NCI-H2029 treated with DMSO at 0.1 percent for 48 hours (cell line): ENCODE measurements at regions not wholly inside any gene's neighbourhood (a gene's known extent, or its start where the extent isn't known, plus 50 kb on each side); places are given as distances from the start of the nearest gene placed in this dataset.

Experiments
- DNase-seq: peaks from one replicate; lab custom pipeline; 2025; lab: John Stamatoyannopoulos, UW

- DNase-seq = no peak
Measured at GRCh38 chr4:138562544-138562991, 320.4 kb upstream of the SLC7A11 start.

DNA sequence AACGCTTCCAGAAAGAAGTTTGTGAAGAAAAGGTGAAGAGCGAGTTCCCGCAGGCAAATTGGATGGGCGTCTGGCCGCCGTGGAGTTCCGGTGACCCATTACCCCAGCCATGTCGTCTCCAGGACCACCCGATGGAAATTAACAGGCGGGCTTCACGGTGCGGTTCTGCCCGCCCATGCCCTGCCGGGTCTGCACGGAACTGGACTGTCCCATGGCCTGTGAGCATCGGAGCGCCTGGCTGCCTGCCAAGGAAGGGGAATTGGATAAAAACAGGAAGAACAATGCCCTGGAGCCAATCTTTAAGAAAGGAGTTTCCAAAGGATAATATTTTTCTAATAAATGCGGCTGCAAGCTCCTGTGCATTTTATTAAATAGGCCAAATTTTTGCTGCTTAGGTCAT, 319.8 kb upstream of the SLC7A11 start:
- no peak for DNase-seq

- DNase-seq = no peak
Measured at GRCh38 chr4:138561276-138561880, 319.2 kb upstream of the SLC7A11 start.

GRCh38 chr4:138560448-138560847, 318.3 kb upstream of the SLC7A11 start:
- DNase-seq = no peak

- no peak for DNase-seq
Measured at GRCh38 chr4:138558886-138559285, 316.7 kb upstream of the SLC7A11 start.

GRCh38 chr4:138555584-138555983, 313.4 kb upstream of the SLC7A11 start:
- DNase-seq = no peak

GRCh38 chr4:138555108-138555507, 313.0 kb upstream of the SLC7A11 start:
- DNase-seq = no peak

GRCh38 chr4:138553001-138553845, 311.1 kb upstream of the SLC7A11 start:
- no peak for DNase-seq

GRCh38 chr4:138542191-138542776, 300.1 kb upstream of the SLC7A11 start:
- no peak for DNase-seq

DNA sequence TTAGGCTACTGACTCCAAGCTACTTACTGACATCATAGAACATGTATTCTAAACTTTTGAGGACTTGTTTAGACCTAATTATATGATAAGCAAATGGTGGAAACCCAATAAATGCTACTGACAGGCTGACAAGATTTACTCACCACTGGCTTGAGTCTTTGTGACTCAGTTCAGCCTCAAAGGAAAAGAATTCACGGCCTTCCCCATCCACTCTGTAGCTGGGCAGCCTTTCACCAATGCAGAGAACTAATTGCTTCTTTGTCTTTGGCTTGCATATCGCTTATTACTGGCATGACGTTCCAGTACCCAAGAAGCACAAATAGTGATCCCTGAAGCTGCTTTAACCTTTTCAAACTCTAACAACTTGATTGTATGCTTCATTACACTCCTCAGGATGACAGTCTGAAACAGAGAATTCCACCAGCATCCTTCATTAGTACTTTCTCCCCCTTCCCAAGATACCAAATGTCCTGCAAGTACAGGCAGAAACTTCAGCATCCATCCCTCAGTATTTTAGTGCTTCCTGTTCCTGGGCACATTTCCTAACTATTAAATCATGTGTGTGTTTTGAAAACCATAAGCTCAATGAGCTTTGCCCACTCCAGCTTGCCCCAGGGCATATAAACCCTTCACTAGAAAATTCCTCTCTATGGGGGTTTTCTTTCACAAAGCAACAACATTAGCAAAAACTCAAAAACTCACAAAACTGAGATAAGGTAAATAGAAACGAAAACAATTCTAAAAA, 298.1 kb upstream of the SLC7A11 start:
- DNase-seq = no peak

GRCh38 chr4:138538743-138539142, 296.6 kb upstream of the SLC7A11 start:
- DNase-seq = no peak

DNA sequence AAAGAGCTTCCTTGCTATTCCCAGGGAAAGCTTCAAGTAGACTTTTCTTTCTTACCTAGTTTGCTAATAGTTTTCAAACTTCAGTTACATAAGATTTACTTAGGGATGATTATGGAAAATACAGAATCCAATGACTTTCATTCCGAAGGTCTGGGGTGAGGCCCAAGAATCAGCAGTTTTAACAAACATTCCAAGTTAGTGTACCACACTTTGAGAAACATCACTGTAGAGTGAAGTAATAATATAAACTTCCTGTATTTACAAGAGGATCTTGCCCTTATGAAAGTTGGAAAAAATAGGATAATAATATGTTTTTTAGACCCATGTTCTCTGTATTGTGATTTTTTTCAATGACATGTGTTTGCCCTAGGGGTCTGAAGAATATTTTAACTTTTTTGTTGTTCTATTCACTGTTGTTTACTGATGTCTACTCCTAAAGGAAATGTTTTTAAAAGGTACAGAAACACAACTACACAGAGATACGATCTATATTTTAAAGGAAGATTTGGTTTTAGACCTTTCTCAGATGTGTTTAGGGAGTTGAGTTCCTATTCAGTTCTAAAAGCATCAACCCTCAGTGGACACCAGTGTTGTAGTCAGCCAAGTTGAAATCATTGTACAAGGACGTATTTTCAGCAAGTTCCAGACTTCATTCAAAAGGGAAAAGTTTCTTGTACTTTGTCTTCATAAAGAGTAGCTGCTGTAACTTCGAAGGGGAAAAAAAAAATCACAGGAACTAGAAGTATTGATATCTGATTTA, 295.8 kb upstream of the SLC7A11 start:
- no peak for DNase-seq

- DNase-seq = no peak
Measured at GRCh38 chr4:138535316-138535715, 293.2 kb upstream of the SLC7A11 start.

DNA sequence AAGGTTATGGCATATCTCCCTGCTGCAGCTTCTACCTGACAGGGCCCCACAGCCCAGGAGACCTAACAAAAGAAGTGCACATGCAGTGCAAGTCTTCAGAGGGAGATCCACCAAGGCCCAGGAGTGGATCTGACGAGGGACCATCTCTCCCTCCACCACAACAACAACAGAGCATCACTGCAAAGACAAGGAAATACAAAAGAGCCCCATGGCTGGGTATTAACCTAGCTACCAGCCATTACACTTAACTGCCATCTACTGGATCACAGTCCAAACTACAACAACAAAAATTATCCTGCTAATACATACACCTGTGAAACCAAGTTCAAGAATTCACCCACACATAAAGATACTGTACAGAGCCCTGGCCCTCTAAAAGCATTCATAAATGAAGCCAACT, 280.2 kb upstream of the SLC7A11 start:
- DNase-seq = no peak

GRCh38 chr4:138521809-138522208, 279.7 kb upstream of the SLC7A11 start:
- no peak for DNase-seq

- DNase-seq = no peak
Measured at GRCh38 chr4:138519436-138519835, 277.3 kb upstream of the SLC7A11 start.

GRCh38 chr4:138513535-138513934, 271.4 kb upstream of the SLC7A11 start:
- no peak for DNase-seq

- DNase-seq = no peak
Measured at GRCh38 chr4:138512756-138513155, 270.6 kb upstream of the SLC7A11 start.

DNA sequence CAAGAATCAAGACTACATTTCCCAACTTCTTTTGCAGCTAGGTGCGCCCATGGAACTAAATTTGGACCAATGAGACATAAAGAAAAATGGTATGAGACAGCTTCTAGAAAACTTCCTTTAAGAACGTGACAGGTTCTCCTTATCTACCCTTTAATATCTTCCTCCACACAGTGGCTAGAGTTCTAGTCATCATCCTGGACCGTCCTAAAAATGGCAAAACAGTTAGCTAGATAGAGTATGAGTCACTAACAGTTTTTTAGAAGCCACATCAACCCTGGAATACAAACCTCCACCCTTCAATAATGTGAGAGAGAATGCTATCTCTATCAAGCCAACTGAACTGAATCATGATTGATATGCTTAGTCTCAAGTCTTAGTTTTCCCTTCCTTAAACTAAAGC, 267.9 kb upstream of the SLC7A11 start:
- no peak for DNase-seq

DNA sequence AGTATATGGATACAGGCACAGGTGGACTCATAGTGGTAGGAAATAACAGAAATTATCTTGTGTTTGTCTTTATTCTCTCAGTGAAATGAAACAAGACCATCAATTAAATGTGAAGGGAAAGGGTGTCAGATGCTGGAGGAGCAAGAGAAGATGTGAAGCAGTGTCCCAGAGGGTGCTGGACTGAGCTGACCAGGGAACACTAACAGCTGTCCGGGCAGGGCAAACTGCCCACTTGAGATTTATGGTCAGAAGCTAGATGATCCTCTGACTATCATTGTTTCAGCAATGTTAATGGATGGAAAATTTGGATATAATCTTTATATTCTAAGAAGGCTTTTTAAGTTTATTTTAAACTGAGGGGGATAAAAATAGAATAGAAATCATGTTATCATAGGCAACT, 267.2 kb upstream of the SLC7A11 start:
- DNase-seq = no peak

- no peak for DNase-seq
Measured at GRCh38 chr4:138507522-138507921, 265.4 kb upstream of the SLC7A11 start.

GRCh38 chr4:138501614-138502013, 259.5 kb upstream of the SLC7A11 start:
- DNase-seq = no peak
